Eye (tissue), 1 donor: ENCODE measurements at regions not wholly inside any gene's neighbourhood (a gene's known extent, or its start where the extent isn't known, plus 50 kb on each side); places are given as distances from the start of the nearest gene placed in this dataset.

Source experiments
- DNase-seq: peaks from one replicate; pipeline ENCODE4 v3.0.0-alpha.2; 2015

- DNase-seq, result peak; percentile 33
Observed at GRCh38 chr2:180520921-180521581, 459.4 kb upstream of the UBE2E3 start.

GRCh38 chr2:180520206-180520605, 460.2 kb upstream of the UBE2E3 start:
- DNase-seq, result no peak

GRCh38 chr2:180519276-180519675, 461.1 kb upstream of the UBE2E3 start:
- DNase-seq, result no peak

- no peak for DNase-seq
Observed at GRCh38 chr2:180516232-180516631, 464.2 kb upstream of the UBE2E3 start.

- DNase-seq, result no peak
Observed at GRCh38 chr2:180513389-180513788, 467.0 kb upstream of the UBE2E3 start.

GRCh38 chr2:180508458-180508857, 471.9 kb upstream of the UBE2E3 start:
- no peak for DNase-seq

- no peak for DNase-seq
Observed at GRCh38 chr2:180507028-180507427, 473.4 kb upstream of the UBE2E3 start.

GRCh38 chr2:180505203-180505602, 475.2 kb upstream of the UBE2E3 start:
- DNase-seq, result no peak

GRCh38 chr2:180497621-180498152, 482.7 kb upstream of the UBE2E3 start:
- no peak for DNase-seq

GRCh38 chr2:180495606-180496005, 484.8 kb upstream of the UBE2E3 start:
- DNase-seq, result no peak

- no peak for DNase-seq
Observed at GRCh38 chr2:180494286-180494685, 486.1 kb upstream of the UBE2E3 start.

GRCh38 chr2:180482696-180483095, 475.6 kb upstream of the CWC22 start:
- DNase-seq, result no peak

GRCh38 chr2:180481998-180482397, 474.9 kb upstream of the CWC22 start:
- DNase-seq, result no peak

- no peak for DNase-seq
Observed at GRCh38 chr2:180478883-180479282, 471.8 kb upstream of the CWC22 start.

GRCh38 chr2:180474716-180475115, 467.6 kb upstream of the CWC22 start:
- peak; percentile 41 for DNase-seq

- DNase-seq, result no peak
Observed at GRCh38 chr2:180473456-180473855, 466.4 kb upstream of the CWC22 start.

GRCh38 chr2:180472133-180472532, 465.0 kb upstream of the CWC22 start:
- peak; percentile 38 for DNase-seq

- DNase-seq, result no peak
Observed at GRCh38 chr2:180463608-180464007, 456.5 kb upstream of the CWC22 start.

GRCh38 chr2:180461761-180462160, 454.7 kb upstream of the CWC22 start:
- no peak for DNase-seq

- DNase-seq, result no peak
Observed at GRCh38 chr2:180456801-180457200, 449.7 kb upstream of the CWC22 start.

- DNase-seq, result no peak
Observed at GRCh38 chr2:180450841-180451240, 443.7 kb upstream of the CWC22 start.

- DNase-seq, result peak; percentile 24
Observed at GRCh38 chr2:180449171-180449915, 442.2 kb upstream of the CWC22 start.

GRCh38 chr2:180446492-180446891, 439.4 kb upstream of the CWC22 start:
- DNase-seq, result no peak

- no peak for DNase-seq
Observed at GRCh38 chr2:180443888-180444287, 436.8 kb upstream of the CWC22 start.
